Mesothelial cell of epicardium (in vitro differentiated cells): ENCODE measurements at regions not wholly inside any gene's neighbourhood (a gene's known extent, or its start where the extent isn't known, plus 50 kb on each side); places are given as distances from the start of the nearest gene placed in this dataset.
"Not testable (repeated sequence)": the region's sequence is repeated elsewhere in the genome, so short reads cannot be mapped to it uniquely, and the experiment has no call there.

Experiments
- DNase-seq, 2 experiments: peaks; one replicate each; pipeline ENCODE4 v3.0.0; 2021; ENCODE audit warnings: low spot score in 2 of 2; ENCODE audit not compliant: unreplicated experiment in 2 of 2
- H3K27ac Mint-ChIP-seq: 2 replicates; pipeline ENCODE4 v1.8.0; 2021; ENCODE audit warnings: mixed read lengths
- H3K27me3 Mint-ChIP-seq: 2 replicates; pipeline ENCODE4 v1.8.0; 2021; ENCODE audit warnings: low read depth, mixed read lengths
- H3K36me3 Mint-ChIP-seq: 2 replicates; pipeline ENCODE4 v1.8.0; 2021; ENCODE audit warnings: mixed read lengths
- H3K4me1 Mint-ChIP-seq: 2 replicates; pipeline ENCODE4 v1.8.0; 2021; ENCODE audit warnings: mixed read lengths
- H3K4me3 Mint-ChIP-seq: 2 replicates; pipeline ENCODE4 v1.8.0; 2021; ENCODE audit warnings: mild to moderate bottlenecking, moderate library complexity, mixed read lengths
- H3K9me3 Mint-ChIP-seq: 2 replicates; pipeline ENCODE4 v1.8.0; 2021; ENCODE audit warnings: mixed read lengths
- CTCF ChIP-seq: fragments of 200-600 bp; sonication (generic); IDR thresholded peaks from one replicate; pipeline ENCODE4 v1.5.0; 2021; ENCODE audit warnings: antibody characterized with exemption; ENCODE audit not compliant: unreplicated experiment

GRCh38 chr10:2038036-2038435 is 300.7 kb upstream of the ADARB2 start:
- TF ChIP-seq CTCF = no peak
- peaks cover 7% of the 10 kb centered on the region for H3K9me3 Mint-ChIP-seq
- no peaks in the 10 kb centered on the region for H3K36me3 Mint-ChIP-seq
- H3K4me1 Mint-ChIP-seq = no peaks in the 10 kb centered on the region
- no peak for DNase-seq
- peaks cover 5% of the 10 kb centered on the region for H3K27me3 Mint-ChIP-seq
- H3K4me3 Mint-ChIP-seq = no peak overlapping the region
- H3K27ac Mint-ChIP-seq = no peak overlapping the region

GRCh38 chr10:2037246-2037645 is 299.9 kb upstream of the ADARB2 start:
- no peak for DNase-seq
- TF ChIP-seq CTCF = no peak
- no peak overlapping the region for H3K4me3 Mint-ChIP-seq
- H3K36me3 Mint-ChIP-seq = no peaks in the 10 kb centered on the region
- H3K27me3 Mint-ChIP-seq = peaks cover 8% of the 10 kb centered on the region
- no peaks in the 10 kb centered on the region for H3K4me1 Mint-ChIP-seq
- H3K9me3 Mint-ChIP-seq = peaks cover 8% of the 10 kb centered on the region
- no peak overlapping the region for H3K27ac Mint-ChIP-seq

- no peak for TF ChIP-seq CTCF
- Mint-ChIP-seq H3K4me3 (no peak overlapping the region), H3K9me3 (peaks cover 11% of the 10 kb centered on the region), H3K4me1 (no peaks in the 10 kb centered on the region), H3K36me3 (no peaks in the 10 kb centered on the region), H3K27me3 (peaks cover 10% of the 10 kb centered on the region), H3K27ac (no peak overlapping the region)
- DNase-seq = no peak
Measured at GRCh38 chr10:2036209-2036608, 298.9 kb upstream of the ADARB2 start.

- Mint-ChIP-seq H3K4me3 (no peak overlapping the region), H3K9me3 (peaks cover 17% of the 10 kb centered on the region), H3K27ac (no peak overlapping the region), H3K36me3 (no peaks in the 10 kb centered on the region), H3K27me3 (peaks cover 8% of the 10 kb centered on the region), H3K4me1 (no peaks in the 10 kb centered on the region)
- no peak for TF ChIP-seq CTCF
- DNase-seq = no peak
Measured at GRCh38 chr10:2030046-2030445, 292.7 kb upstream of the ADARB2 start.

- Mint-ChIP-seq H3K36me3 (no peaks in the 10 kb centered on the region), H3K27me3 (peaks cover 6% of the 10 kb centered on the region), H3K4me3 (no peak overlapping the region), H3K4me1 (no peaks in the 10 kb centered on the region), H3K9me3 (peaks cover 11% of the 10 kb centered on the region), H3K27ac (no peak overlapping the region)
- TF ChIP-seq CTCF = no peak
- DNase-seq = no peak
Measured at GRCh38 chr10:2026936-2027335, 289.6 kb upstream of the ADARB2 start.

- H3K27ac Mint-ChIP-seq, H3K27me3 Mint-ChIP-seq, H3K4me1 Mint-ChIP-seq, H3K36me3 Mint-ChIP-seq, H3K9me3 Mint-ChIP-seq, DNase-seq, H3K4me3 Mint-ChIP-seq: not testable (repeated sequence)
Measured at GRCh38 chr10:2024750-2025149, 287.4 kb upstream of the ADARB2 start.
